GM23248 (cell line): ENCODE measurements at regions not wholly inside any gene's neighbourhood (a gene's known extent, or its start where the extent isn't known, plus 50 kb on each side); places are given as distances from the start of the nearest gene placed in this dataset.

Experiments
- DNase-seq: peaks from one replicate; pipeline ENCODE4 v3.0.0-alpha.2; 2015
- H2AFZ ChIP-seq: fragments of 200-600 bp; sonication (generic); 2 replicates; pipeline ENCODE4 v1.6.1; 2016; ENCODE audit warnings: antibody characterized with exemption
- H3F3A ChIP-seq: fragments of 200-600 bp; sonication (generic); 2 replicates; pipeline ENCODE4 v1.6.1; 2016; ENCODE audit warnings: mild to moderate bottlenecking, antibody characterized with exemption, mixed run types; ENCODE audit not compliant: insufficient read depth
- H3K27ac ChIP-seq: fragments of 200-600 bp; sonication (generic); 2 replicates; pipeline ENCODE4 v1.5.1; 2016; ENCODE audit warnings: mild to moderate bottlenecking
- H3K27me3 ChIP-seq: fragments of 200-600 bp; sonication (generic); replicated peaks from 2 replicates; pipeline ENCODE4 v1.6.1; 2016; ENCODE audit warnings: mild to moderate bottlenecking; ENCODE audit not compliant: insufficient read depth
- H3K36me3 ChIP-seq: fragments of 200-600 bp; sonication (generic); 2 replicates; pipeline ENCODE4 v1.6.1; 2016; ENCODE audit warnings: low read depth, mild to moderate bottlenecking
- H3K4me1 ChIP-seq: fragments of 200-600 bp; sonication (generic); 2 replicates; pipeline ENCODE4 v1.6.1; 2016; ENCODE audit warnings: mild to moderate bottlenecking; ENCODE audit not compliant: insufficient read depth
- H3K4me2 ChIP-seq: fragments of 200-600 bp; sonication (generic); one replicate; pipeline ENCODE4 v1.6.1; 2016; ENCODE audit warnings: mild to moderate bottlenecking; ENCODE audit not compliant: unreplicated experiment
- H3K4me3 ChIP-seq: fragments of 200-600 bp; sonication (generic); 2 replicates; pipeline ENCODE4 v1.5.1; 2016; ENCODE audit warnings: mild to moderate bottlenecking
- H3K79me2 ChIP-seq: fragments of 200-600 bp; sonication (generic); 2 replicates; pipeline ENCODE4 v1.6.1; 2016; ENCODE audit warnings: mild to moderate bottlenecking; ENCODE audit not compliant: insufficient read depth
- H3K9ac ChIP-seq: fragments of 200-600 bp; sonication (generic); 2 replicates; pipeline ENCODE4 v1.6.1; 2016; ENCODE audit warnings: mild to moderate bottlenecking
- H3K9me2 ChIP-seq: fragments of 200-600 bp; sonication (generic); 2 replicates; pipeline ENCODE4 v1.6.1; 2016; ENCODE audit warnings: mixed run types, mild to moderate bottlenecking, moderate library complexity; ENCODE audit not compliant: insufficient read depth
- H3K9me3 ChIP-seq: fragments of 200-600 bp; sonication (generic); one replicate; pipeline ENCODE4 v1.6.1; 2017; ENCODE audit warnings: low read depth
- H4K20me1 ChIP-seq: fragments of 200-600 bp; sonication (generic); 2 replicates; pipeline ENCODE4 v1.6.0; 2016; ENCODE audit not compliant: insufficient read depth
- EZH2 ChIP-seq: fragments of 200-600 bp; sonication (generic); IDR thresholded peaks from 2 replicates; pipeline ENCODE4 v1.6.1; 2018; ENCODE audit warnings: antibody characterized with exemption, mild to moderate bottlenecking; ENCODE audit not compliant: insufficient read depth, poor library complexity, severe bottlenecking
- EZH2phosphoT487 ChIP-seq: fragments of 200-600 bp; sonication (generic); IDR thresholded peaks from 2 replicates; pipeline ENCODE4 v1.6.1; 2018; ENCODE audit warnings: antibody characterized with exemption, moderate library complexity, mild to moderate bottlenecking, low read depth; ENCODE audit not compliant: insufficient read depth
- WGBS, 2 experiments: methylation state at CpG; one replicate each; pipeline ENCODE4 v1.1.6; 2015 to 2017; ENCODE audit warnings: low lambda C conversion rate in 2 of 2, low coverage in 1 of 2; ENCODE audit errors: missing lambda C conversion rate in 2 of 2; 5-methylcytosine and 5-hydroxymethylcytosine counted together
- in situ Hi-C: fragments of 300-500 bp; cut with MboI; formaldehyde crosslinking; loops from 2 replicates; pipeline ENCODE4 v1.15.0; 2020

DNA sequence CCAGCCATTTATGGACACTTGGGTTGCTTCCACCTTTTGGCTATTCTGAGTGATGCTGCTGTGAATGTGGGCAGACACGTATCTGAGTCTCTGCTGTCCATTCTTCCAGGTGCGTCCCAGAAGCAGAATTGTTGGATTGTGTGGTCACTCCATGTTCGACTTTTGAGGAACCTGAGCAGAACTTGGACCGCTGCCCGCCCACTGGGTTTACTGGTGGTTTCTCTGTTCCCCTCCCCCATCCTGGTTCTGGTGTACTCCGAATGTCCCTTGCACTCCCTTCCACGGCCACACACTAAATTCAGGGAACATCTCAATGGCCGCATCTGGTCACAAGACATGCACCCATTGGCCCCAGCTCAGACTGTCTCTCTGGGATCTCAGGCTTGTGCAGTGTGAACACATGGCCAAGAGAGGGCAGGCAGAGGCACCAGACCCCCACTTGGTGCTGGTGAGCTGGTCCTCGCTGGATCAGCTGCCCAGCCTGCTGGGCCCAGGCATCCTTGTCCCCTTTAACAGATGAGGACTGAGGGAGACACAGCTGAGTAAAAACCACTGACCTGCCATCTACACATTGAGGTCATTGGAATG lies 565.1 kb downstream of the NPHP4 start:
- no peak overlapping the region for H3K27ac ChIP-seq
- H4K20me1 ChIP-seq: no peaks in the 10 kb centered on the region
- no peaks in the 10 kb centered on the region for H3K36me3 ChIP-seq
- no peak overlapping the region for H3K4me2 ChIP-seq
- no peaks in the 10 kb centered on the region for H3F3A ChIP-seq
- H2AFZ ChIP-seq: no peak overlapping the region
- H3K27me3 ChIP-seq: no peaks in the 10 kb centered on the region
- in situ Hi-C loops: no loop called here
- no peaks in the 10 kb centered on the region for H3K9me2 ChIP-seq
- no peaks in the 10 kb centered on the region for H3K9me3 ChIP-seq
- no peak for DNase-seq
- 36 to 42% methylated on average over 9 of the region's 9 CpGs for WGBS, 2 experiments
- H3K4me3 ChIP-seq: no peak overlapping the region
- no peaks in the 10 kb centered on the region for H3K79me2 ChIP-seq
- H3K9ac ChIP-seq: no peak overlapping the region
- TF ChIP-seq EZH2 (no peak), EZH2phosphoT487 (no peak)
- H3K4me1 ChIP-seq: no peaks in the 10 kb centered on the region

DNA sequence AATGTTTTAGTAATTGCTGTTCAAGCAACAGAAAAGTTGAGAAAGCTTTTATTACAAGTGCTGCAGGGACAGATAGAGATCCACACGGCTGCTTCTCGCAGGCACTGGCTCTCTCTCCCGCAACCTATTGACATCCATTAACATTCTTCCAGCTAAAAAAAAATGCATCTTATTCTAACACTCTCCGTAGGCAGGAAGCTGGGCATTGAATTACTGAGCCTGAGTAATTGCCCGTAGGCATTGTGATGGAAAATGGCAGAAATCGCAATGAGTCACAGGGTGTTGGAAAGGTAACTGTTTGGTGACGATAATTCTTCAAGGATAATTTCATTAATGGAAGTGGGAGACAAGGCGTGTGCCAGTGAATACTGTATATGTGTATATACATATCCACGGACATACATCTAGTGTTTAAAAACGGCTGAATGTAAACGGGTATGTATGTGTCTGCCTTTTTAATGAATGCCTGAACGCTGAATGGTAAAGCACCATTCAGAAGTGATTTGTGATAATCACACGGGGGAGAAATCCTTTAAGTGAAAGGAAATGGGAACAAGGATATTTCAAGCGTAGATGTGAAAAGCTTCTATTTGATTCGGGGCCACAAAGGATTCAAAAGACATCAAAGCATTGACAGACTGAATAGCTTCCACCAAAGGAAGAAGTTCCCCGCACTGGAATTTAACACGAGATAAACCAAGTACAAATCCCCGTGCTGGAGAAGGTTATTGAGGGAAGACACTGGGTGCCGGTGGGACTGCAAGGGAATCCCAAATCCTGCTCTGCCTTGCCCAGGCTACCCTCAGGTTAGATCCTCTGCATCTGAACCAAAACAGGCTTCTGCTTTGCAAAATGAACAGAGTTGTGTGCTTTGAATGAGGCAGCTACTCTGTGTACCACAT lies 567.2 kb downstream of the NPHP4 start:
- H3K4me2 ChIP-seq: no peak overlapping the region
- H3K9ac ChIP-seq: no peak overlapping the region
- DNase-seq: no peak
- in situ Hi-C loops: no loop called here
- no peaks in the 10 kb centered on the region for H3K9me3 ChIP-seq
- H3K79me2 ChIP-seq: no peaks in the 10 kb centered on the region
- no peak overlapping the region for H2AFZ ChIP-seq
- H3F3A ChIP-seq: no peaks in the 10 kb centered on the region
- H3K27me3 ChIP-seq: no peaks in the 10 kb centered on the region
- no peak overlapping the region for H3K4me3 ChIP-seq
- no peaks in the 10 kb centered on the region for H3K9me2 ChIP-seq
- WGBS, 2 experiments: 27 to 31% methylated on average over 19 of the region's 19 CpGs
- H3K27ac ChIP-seq: no peak overlapping the region
- no peaks in the 10 kb centered on the region for H4K20me1 ChIP-seq
- H3K36me3 ChIP-seq: no peaks in the 10 kb centered on the region
- TF ChIP-seq EZH2phosphoT487 (no peak), EZH2 (no peak)
- no peaks in the 10 kb centered on the region for H3K4me1 ChIP-seq

DNA sequence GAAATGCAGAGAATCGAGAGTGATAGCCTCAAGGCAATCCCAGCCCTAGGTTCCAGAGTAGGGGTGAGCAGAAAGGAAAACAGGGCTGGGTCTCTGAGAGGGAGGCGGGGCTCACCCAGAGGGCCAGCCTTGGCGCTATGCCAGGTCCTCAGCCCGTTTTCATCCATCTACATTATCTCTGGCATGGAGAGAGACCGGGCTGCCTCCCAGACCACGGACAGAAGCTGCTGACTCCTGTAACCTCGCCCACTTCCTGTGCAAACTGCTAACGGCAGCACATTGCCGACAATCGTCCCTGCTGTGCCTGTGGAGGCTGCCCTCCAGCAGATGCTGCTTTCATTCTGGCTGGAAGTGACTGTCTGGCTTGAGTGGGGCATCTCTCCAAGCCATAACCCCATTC lies 569.1 kb downstream of the NPHP4 start:
- H3K9ac ChIP-seq: no peak overlapping the region
- H4K20me1 ChIP-seq: no peaks in the 10 kb centered on the region
- whole genome bisulfite sequencing, 2 experiments: 3 to 4% methylated on average over 10 of the region's 10 CpGs
- H2AFZ ChIP-seq: no peak overlapping the region
- H3K27ac ChIP-seq: no peak overlapping the region
- no peak for DNase-seq
- H3F3A ChIP-seq: no peaks in the 10 kb centered on the region
- H3K4me2 ChIP-seq: no peak overlapping the region
- in situ Hi-C loops: no loop called here
- no peaks in the 10 kb centered on the region for H3K27me3 ChIP-seq
- H3K79me2 ChIP-seq: no peaks in the 10 kb centered on the region
- no peak for TF ChIP-seq EZH2
- no peak for TF ChIP-seq EZH2phosphoT487
- H3K36me3 ChIP-seq: no peaks in the 10 kb centered on the region
- no peaks in the 10 kb centered on the region for H3K4me1 ChIP-seq
- H3K4me3 ChIP-seq: no peak overlapping the region
- H3K9me3 ChIP-seq: no peaks in the 10 kb centered on the region
- no peaks in the 10 kb centered on the region for H3K9me2 ChIP-seq

DNA sequence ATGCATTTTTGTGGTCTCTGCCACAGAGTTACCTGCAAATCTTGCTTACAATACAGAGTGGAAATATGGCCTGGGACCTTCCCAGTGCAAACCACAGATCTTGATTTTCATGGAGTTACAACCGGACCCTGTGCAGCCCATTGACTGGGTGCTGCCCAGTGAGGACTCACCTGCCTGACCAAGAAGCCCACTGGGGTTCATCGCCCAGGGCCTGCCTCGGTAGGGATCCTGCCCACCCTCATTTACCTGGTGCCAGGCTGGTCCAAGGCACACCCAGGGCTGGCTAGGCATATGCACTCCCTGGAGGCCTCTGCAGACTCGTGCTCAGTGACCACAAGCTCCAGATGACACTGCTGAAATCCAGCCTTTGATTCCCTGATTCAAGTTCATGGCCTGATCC lies 572.7 kb downstream of the NPHP4 start:
- in situ Hi-C loops: no loop called here
- Histone ChIP-seq H4K20me1 (no peaks in the 10 kb centered on the region), H3K27ac (no peak overlapping the region), H3K4me1 (no peaks in the 10 kb centered on the region), H3K27me3 (no peaks in the 10 kb centered on the region), H2AFZ (no peak overlapping the region), H3K9ac (no peak overlapping the region), H3K9me2 (no peaks in the 10 kb centered on the region), H3K36me3 (no peaks in the 10 kb centered on the region), H3K4me3 (no peak overlapping the region), H3K9me3 (no peaks in the 10 kb centered on the region), H3K4me2 (no peak overlapping the region), H3F3A (no peaks in the 10 kb centered on the region), H3K79me2 (no peaks in the 10 kb centered on the region)
- TF ChIP-seq EZH2 (no peak), EZH2phosphoT487 (no peak)
- 3 to 17% methylated on average over 4 of the region's 4 CpGs for WGBS, 2 experiments
- no peak for DNase-seq
